H9 (cell line): ENCODE measurements at regions not wholly inside any gene's neighbourhood (a gene's known extent, or its start where the extent isn't known, plus 50 kb on each side); places are given as distances from the start of the nearest gene placed in this dataset.

Source experiments
- DNase-seq: peaks from one replicate; pipeline ENCODE4 v3.0.0-alpha.2; 2017
- H2AFZ ChIP-seq: one replicate; pipeline ENCODE4 v1.6.1; 2013; ENCODE audit warnings: mild to moderate bottlenecking, low read length, control low read depth, moderate library complexity
- H2AK5ac ChIP-seq: 2 replicates; pipeline ENCODE4 v1.6.1; 2013; ENCODE audit warnings: low read length, control low read depth, mixed read lengths; ENCODE audit not compliant: insufficient read length
- H2BK120ac ChIP-seq: one replicate; pipeline ENCODE4 v1.6.1; 2013; ENCODE audit warnings: low read depth, mild to moderate bottlenecking, low read length, control low read depth, inconsistent platforms; ENCODE audit not compliant: poor library complexity, severe bottlenecking
- H2BK12ac ChIP-seq: 2 replicates; pipeline ENCODE4 v1.6.1; 2013; ENCODE audit warnings: low read length, control low read depth, mixed read lengths, low read depth; ENCODE audit not compliant: insufficient read length
- H2BK15ac ChIP-seq: 2 replicates; pipeline ENCODE4 v1.6.1; 2013; ENCODE audit warnings: low read depth, low read length, control low read depth
- H2BK20ac ChIP-seq: one replicate; pipeline ENCODE4 v1.6.1; 2013; ENCODE audit warnings: low read depth, mild to moderate bottlenecking, low read length, control low read depth, inconsistent platforms; ENCODE audit not compliant: poor library complexity, severe bottlenecking
- H2BK5ac ChIP-seq: 2 replicates; pipeline ENCODE4 v1.6.1; 2013; ENCODE audit warnings: low read length, control low read depth, mixed read lengths; ENCODE audit not compliant: insufficient read length
- H3K14ac ChIP-seq: 2 replicates; pipeline ENCODE4 v1.6.1; 2013; ENCODE audit warnings: low read length, control low read depth; ENCODE audit not compliant: insufficient read depth
- H3K18ac ChIP-seq: 2 replicates; pipeline ENCODE4 v1.6.1; 2013; ENCODE audit warnings: low read depth, mild to moderate bottlenecking, mixed read lengths, low read length, control low read depth; ENCODE audit not compliant: insufficient read length
- H3K23ac ChIP-seq: 2 replicates; pipeline ENCODE4 v1.6.1; 2013; ENCODE audit warnings: low read length, control low read depth, mixed read lengths, low read depth; ENCODE audit not compliant: insufficient read length
- H3K23me2 ChIP-seq: 2 replicates; pipeline ENCODE4 v1.6.1; 2013; ENCODE audit warnings: low read depth, mild to moderate bottlenecking, mixed read lengths, low read length, control low read depth; ENCODE audit not compliant: insufficient read length, poor library complexity, severe bottlenecking
- H3K27ac ChIP-seq: 2 replicates; pipeline ENCODE4 v1.5.1; 2013; ENCODE audit warnings: low read length, control low read depth, mixed read lengths, low read depth; ENCODE audit not compliant: insufficient read length
- H3K27me3 ChIP-seq: 2 replicates; pipeline ENCODE4 v1.6.1; 2013; ENCODE audit warnings: low read length, control low read depth, inconsistent platforms; ENCODE audit not compliant: insufficient read depth
- H3K4ac ChIP-seq: 2 replicates; pipeline ENCODE4 v1.6.1; 2013; ENCODE audit warnings: low read depth, mild to moderate bottlenecking, control low read depth, inconsistent platforms, low read length, moderate library complexity
- H3K4me1 ChIP-seq: 2 replicates; pipeline ENCODE4 v1.6.1; 2013; ENCODE audit warnings: low read length, control low read depth, inconsistent platforms; ENCODE audit not compliant: insufficient read depth
- H3K4me2 ChIP-seq: 2 replicates; pipeline ENCODE4 v1.6.1; 2013; ENCODE audit warnings: low read length, control low read depth, mixed read lengths; ENCODE audit not compliant: insufficient read length, insufficient read depth
- H3K56ac ChIP-seq: 2 replicates; pipeline ENCODE4 v1.6.1; 2013; ENCODE audit warnings: low read depth, mild to moderate bottlenecking, mixed read lengths, low read length, control low read depth; ENCODE audit not compliant: insufficient read length
- H3K79me1 ChIP-seq: 2 replicates; pipeline ENCODE4 v1.6.1; 2013; ENCODE audit warnings: low read depth, mild to moderate bottlenecking, moderate library complexity, low read length, control low read depth, inconsistent platforms; ENCODE audit not compliant: insufficient read depth, poor library complexity, severe bottlenecking
- H3K79me2 ChIP-seq: 2 replicates; pipeline ENCODE4 v1.6.1; 2013; ENCODE audit warnings: low read length, control low read depth, inconsistent platforms; ENCODE audit not compliant: insufficient read depth
- H3K9ac ChIP-seq: 2 replicates; pipeline ENCODE4 v1.6.1; 2013; ENCODE audit warnings: low read length, control low read depth, mixed read lengths; ENCODE audit not compliant: insufficient read length; ENCODE audit errors: extremely low read depth
- H3K9me3 ChIP-seq: one replicate; pipeline ENCODE4 v1.6.1; 2013; ENCODE audit warnings: low read depth, low read length, inconsistent platforms; ENCODE audit not compliant: control insufficient read depth
- H3T11ph ChIP-seq: one replicate; pipeline ENCODE4 v1.6.1; 2013; ENCODE audit warnings: mild to moderate bottlenecking, low read length, control low read depth, inconsistent platforms
- H4K20me1 ChIP-seq: one replicate; pipeline ENCODE4 v1.6.1; 2013; ENCODE audit not compliant: control insufficient read depth, insufficient read length, insufficient read depth
- H4K5ac ChIP-seq: 2 replicates; pipeline ENCODE4 v1.6.1; 2013; ENCODE audit warnings: low read depth, mild to moderate bottlenecking, mixed read lengths, low read length, control low read depth; ENCODE audit not compliant: insufficient read length
- H4K8ac ChIP-seq: replicated peaks from 2 replicates; pipeline ENCODE4 v1.6.1; 2013; ENCODE audit warnings: low read length, control low read depth, mixed read lengths, low read depth; ENCODE audit not compliant: insufficient read length
- H4K91ac ChIP-seq: 2 replicates; pipeline ENCODE4 v1.6.1; 2013; ENCODE audit warnings: low read depth, mild to moderate bottlenecking, moderate library complexity, mixed read lengths, low read length, control low read depth; ENCODE audit not compliant: insufficient read length
- H3K27ac Mint-ChIP-seq, 3 experiments: 2 replicates in 2 of 3; 3 replicates in 1 of 3; pipeline ENCODE4 v1.8.0; 2020 to 2021; ENCODE audit warnings: mixed read lengths in 3 of 3, mild to moderate bottlenecking in 1 of 3, moderate library complexity in 1 of 3
- H3K27me3 Mint-ChIP-seq: 2 replicates; pipeline ENCODE4 v1.8.0; 2021; ENCODE audit warnings: low read depth, mild to moderate bottlenecking, moderate library complexity, mixed read lengths
- H3K36me3 Mint-ChIP-seq, 3 experiments: 2 replicates in 2 of 3; 3 replicates in 1 of 3; pipeline ENCODE4 v1.8.0; 2020 to 2021; ENCODE audit warnings: low read depth in 3 of 3, mixed read lengths in 3 of 3; ENCODE audit not compliant: insufficient read depth in 1 of 3
- H3K4me1 Mint-ChIP-seq, 2 experiments: 2 replicates each; pipeline ENCODE4 v1.8.0; 2020; ENCODE audit warnings: mixed read lengths in 2 of 2
- H3K4me3 Mint-ChIP-seq, 2 experiments: 2 replicates in 1 of 2; 3 replicates in 1 of 2; pipeline ENCODE4 v1.8.0; 2020 to 2021; ENCODE audit warnings: mild to moderate bottlenecking in 2 of 2, mixed read lengths in 2 of 2, moderate library complexity in 1 of 2
- H3K9me3 Mint-ChIP-seq, 2 experiments: 2 replicates in 1 of 2; 3 replicates in 1 of 2; pipeline ENCODE4 v1.8.0; 2020; ENCODE audit warnings: mild to moderate bottlenecking in 2 of 2, mixed read lengths in 2 of 2, moderate library complexity in 1 of 2
- WGBS: extraction: QIAGEN DNeasy Blood & Tissue Kit; methylation state at CpG from one replicate; pipeline ENCODE4 v1.1.7; 2013; ENCODE audit warnings: missing lambda C conversion rate, low lambda C conversion rate, mixed read lengths; ENCODE audit not compliant: insufficient read length; ENCODE audit errors: extremely low coverage; 5-methylcytosine and 5-hydroxymethylcytosine counted together
- TF ChIP-seq, protein P1 (sequence below): fragments of 200-600 bp; sonication (generic); conservative IDR thresholded peaks from 3 replicates; pipeline ENCODE4 v1.8.0; 2021; ENCODE audit warnings: antibody characterized with exemption, mild to moderate bottlenecking

DNA sequence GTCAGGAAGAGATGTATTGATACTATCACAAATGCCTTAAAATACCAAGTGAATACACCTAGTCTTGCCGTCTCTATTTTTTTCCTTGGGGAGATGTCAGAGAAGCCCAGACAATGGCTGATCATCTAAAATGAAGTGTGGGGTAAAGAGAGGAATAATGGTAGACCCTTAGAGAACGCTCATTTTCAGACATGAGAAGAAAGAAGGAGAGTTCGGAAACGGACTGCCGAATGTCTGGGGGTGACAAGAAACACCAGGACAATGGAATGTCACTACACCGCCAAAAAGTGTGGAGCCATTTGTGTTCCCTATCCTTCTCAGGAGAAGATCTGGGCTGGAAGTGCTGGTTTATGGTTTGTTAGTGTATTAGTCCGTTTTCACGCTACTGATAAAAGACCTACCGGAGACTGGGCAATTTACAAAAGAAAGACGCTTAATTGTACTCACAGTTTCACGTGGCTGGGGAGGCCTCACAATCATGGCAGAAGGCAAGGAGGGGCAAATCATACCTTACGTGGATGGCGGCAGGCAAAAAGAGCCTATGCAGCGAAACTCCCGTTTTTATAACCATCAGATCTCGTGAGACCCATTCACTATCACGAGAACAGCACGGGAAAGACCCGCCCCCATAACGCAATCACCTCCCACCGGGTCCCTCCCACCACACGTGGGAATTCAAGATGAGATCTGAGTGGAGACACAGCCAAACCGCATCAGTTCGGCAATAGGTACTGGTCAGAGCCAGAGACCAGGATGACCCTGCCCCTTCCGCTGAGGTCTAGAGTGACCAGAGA lies 743.7 kb downstream of the GALR1 start:
- no peak overlapping the region for H2BK15ac ChIP-seq
- H3K27me3 ChIP-seq = no peaks in the 10 kb centered on the region
- H3K36me3 Mint-ChIP-seq = peaks cover 0 to 2% (median 0%) of the 10 kb centered on the region in 3 experiments; a peak in 2 of 7 replicates
- H3K79me2 ChIP-seq = no peaks in the 10 kb centered on the region
- no peaks in the 10 kb centered on the region for H3K79me1 ChIP-seq
- no peak overlapping the region for H4K91ac ChIP-seq
- H3K14ac ChIP-seq = no peak overlapping the region
- H2AFZ ChIP-seq = no peak overlapping the region
- no peak overlapping the region for H2AK5ac ChIP-seq
- no peaks in the 10 kb centered on the region; a peak in 2 of 5 replicates for H3K9me3 Mint-ChIP-seq
- no peaks in the 10 kb centered on the region for H4K20me1 ChIP-seq
- no peak overlapping the region for H3K27ac Mint-ChIP-seq
- no peaks in the 10 kb centered on the region for H3K4me1 ChIP-seq
- H2BK120ac ChIP-seq = no peak overlapping the region
- no peak overlapping the region for H3K23ac ChIP-seq
- no peak overlapping the region for H3K18ac ChIP-seq
- H3K23me2 ChIP-seq = no peaks in the 10 kb centered on the region
- DNase-seq = no peak
- H2BK20ac ChIP-seq = no peak overlapping the region
- no peak overlapping the region for H2BK5ac ChIP-seq
- no peak overlapping the region for H2BK12ac ChIP-seq
- H3K4me2 ChIP-seq = no peak overlapping the region
- TF ChIP-seq, protein P1, sequence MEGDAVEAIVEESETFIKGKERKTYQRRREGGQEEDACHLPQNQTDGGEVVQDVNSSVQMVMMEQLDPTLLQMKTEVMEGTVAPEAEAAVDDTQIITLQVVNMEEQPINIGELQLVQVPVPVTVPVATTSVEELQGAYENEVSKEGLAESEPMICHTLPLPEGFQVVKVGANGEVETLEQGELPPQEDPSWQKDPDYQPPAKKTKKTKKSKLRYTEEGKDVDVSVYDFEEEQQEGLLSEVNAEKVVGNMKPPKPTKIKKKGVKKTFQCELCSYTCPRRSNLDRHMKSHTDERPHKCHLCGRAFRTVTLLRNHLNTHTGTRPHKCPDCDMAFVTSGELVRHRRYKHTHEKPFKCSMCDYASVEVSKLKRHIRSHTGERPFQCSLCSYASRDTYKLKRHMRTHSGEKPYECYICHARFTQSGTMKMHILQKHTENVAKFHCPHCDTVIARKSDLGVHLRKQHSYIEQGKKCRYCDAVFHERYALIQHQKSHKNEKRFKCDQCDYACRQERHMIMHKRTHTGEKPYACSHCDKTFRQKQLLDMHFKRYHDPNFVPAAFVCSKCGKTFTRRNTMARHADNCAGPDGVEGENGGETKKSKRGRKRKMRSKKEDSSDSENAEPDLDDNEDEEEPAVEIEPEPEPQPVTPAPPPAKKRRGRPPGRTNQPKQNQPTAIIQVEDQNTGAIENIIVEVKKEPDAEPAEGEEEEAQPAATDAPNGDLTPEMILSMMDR = no peak
- no CpG with 5 or more reads among the region's 25 CpGs for WGBS
- H3K27ac ChIP-seq = no peak overlapping the region
- H3K27me3 Mint-ChIP-seq = peaks cover 5% of the 10 kb centered on the region
- H3K4me3 Mint-ChIP-seq = no peak overlapping the region
- H3K4me1 Mint-ChIP-seq = no peaks in the 10 kb centered on the region; a peak in 1 of 4 replicates
- H3K9ac ChIP-seq = no peak overlapping the region
- H4K8ac ChIP-seq = no peak overlapping the region
- H3K4ac ChIP-seq = no peak overlapping the region
- H3K56ac ChIP-seq = no peak overlapping the region
- no peaks in the 10 kb centered on the region for H3K9me3 ChIP-seq
- no peak overlapping the region for H4K5ac ChIP-seq
- no peak overlapping the region for H3T11ph ChIP-seq
